HG02759 (cell line): ENCODE measurements at regions not wholly inside any gene's neighbourhood (a gene's known extent, or its start where the extent isn't known, plus 50 kb on each side); places are given as distances from the start of the nearest gene placed in this dataset.
"Not testable (repeated sequence)": the region's sequence is repeated elsewhere in the genome, so short reads cannot be mapped to it uniquely, and the experiment has no call there.

Source experiments
- ATAC-seq: cut with Tn5 transposase; IDR thresholded peaks from one replicate; pipeline ENCODE4 v1.9.1; 2021; ENCODE audit warnings: mild to moderate bottlenecking, moderate library complexity; ENCODE audit not compliant: unreplicated experiment

DNA sequence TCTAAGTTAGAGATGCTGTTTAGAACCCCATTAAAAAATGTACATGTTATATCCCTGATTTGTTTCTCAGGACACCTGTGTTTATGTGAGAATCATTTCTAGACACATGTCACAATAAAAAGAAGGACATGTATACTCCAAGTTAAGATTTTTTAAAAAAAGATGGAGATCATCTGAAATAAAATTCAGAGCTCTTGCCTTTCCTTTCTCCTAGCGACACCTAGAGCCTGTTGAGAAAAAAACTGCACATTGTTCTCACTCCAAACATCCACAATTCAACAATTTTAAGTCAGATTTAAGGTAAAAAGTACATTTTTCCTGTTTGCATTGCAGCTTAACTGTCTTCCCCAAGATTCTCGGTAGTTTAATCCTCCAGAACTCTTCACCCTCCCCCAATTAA is 171.8 kb downstream of the ATP6V0E2 start:
- ATAC-seq, result not testable (repeated sequence)

- ATAC-seq, result not testable (repeated sequence)
Measured at GRCh38 chr7:150046290-150047194, 172.8 kb downstream of the ATP6V0E2 start.

- not testable (repeated sequence) for ATAC-seq
Measured at GRCh38 chr7:150047329-150047728, 173.6 kb downstream of the ATP6V0E2 start.

GRCh38 chr7:150047772-150048171 is 174.0 kb downstream of the ATP6V0E2 start:
- not testable (repeated sequence) for ATAC-seq

- ATAC-seq, result peak; percentile 11
Measured at GRCh38 chr7:150048244-150049011, 174.7 kb downstream of the ATP6V0E2 start.

DNA sequence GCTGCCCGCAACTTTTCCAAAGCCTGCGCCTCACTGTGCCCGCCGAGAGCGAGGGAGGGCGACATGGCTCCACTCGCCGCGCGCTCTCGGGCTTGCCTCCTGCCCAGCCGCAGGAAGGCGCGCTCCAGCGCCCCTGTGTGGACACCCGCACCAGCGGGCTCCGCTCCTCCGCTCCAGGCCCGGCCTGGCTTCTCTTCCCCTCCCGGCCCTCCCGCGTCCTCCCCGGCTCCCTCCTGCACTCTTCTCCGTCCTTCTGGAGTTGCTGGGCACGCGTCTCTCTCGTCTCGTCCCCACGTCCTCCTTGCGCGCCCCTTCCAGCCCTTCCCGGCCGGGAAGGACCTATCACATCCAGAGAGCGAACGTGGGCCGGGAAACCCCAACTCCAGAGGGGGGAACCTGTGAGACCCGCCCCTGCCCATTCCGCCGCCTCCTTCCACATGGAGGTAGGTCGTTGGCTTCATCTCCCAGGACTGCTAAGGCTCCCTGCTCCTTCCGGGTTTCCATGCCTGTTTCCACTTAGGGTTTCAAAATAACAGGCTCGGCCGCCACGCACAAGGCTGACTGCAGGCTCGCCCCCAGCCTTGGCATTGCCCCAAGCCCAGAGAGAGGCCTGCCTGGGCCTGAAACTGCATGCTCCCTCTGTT is 175.4 kb downstream of the ATP6V0E2 start:
- peak; percentile 42 for ATAC-seq

DNA sequence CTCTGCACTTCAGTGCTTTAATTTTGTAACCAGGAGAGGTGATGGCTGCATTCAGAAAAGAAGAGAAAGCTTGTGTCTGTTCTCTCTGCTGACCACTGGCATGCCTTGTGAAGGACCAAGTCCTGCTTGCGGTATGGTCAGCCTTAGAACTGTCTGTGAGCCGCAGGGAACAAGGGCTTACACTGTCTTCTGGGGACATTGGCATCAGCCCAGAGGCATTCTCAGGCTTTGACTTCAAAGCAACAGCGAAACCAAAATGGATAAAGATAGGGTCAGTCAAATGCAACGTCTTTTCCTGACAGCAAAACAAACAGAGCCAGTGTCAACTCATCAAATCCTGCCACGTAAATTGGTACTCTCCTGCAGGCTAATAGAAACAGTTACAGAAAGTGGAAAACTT is 179.6 kb downstream of the ATP6V0E2 start:
- ATAC-seq, result not testable (repeated sequence)

DNA sequence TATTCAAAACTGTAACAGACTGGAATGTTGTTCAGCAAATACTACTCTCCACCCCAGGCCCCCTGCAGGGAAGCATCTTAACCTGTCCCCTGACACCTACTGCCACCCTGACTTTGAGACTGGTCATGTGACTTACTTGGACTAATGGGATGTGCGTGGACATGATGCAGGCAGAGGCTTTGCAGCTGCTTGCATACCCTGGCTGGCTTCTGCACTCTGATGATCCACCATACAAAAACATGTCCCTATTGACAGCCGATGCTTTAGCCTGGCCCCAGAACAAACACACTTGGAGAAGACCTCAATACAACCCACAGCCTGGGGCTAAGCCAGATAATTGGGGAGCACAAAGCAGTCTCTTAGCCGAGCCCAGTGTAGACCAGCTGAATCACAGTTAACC is 180.5 kb downstream of the ATP6V0E2 start:
- not testable (repeated sequence) for ATAC-seq

DNA sequence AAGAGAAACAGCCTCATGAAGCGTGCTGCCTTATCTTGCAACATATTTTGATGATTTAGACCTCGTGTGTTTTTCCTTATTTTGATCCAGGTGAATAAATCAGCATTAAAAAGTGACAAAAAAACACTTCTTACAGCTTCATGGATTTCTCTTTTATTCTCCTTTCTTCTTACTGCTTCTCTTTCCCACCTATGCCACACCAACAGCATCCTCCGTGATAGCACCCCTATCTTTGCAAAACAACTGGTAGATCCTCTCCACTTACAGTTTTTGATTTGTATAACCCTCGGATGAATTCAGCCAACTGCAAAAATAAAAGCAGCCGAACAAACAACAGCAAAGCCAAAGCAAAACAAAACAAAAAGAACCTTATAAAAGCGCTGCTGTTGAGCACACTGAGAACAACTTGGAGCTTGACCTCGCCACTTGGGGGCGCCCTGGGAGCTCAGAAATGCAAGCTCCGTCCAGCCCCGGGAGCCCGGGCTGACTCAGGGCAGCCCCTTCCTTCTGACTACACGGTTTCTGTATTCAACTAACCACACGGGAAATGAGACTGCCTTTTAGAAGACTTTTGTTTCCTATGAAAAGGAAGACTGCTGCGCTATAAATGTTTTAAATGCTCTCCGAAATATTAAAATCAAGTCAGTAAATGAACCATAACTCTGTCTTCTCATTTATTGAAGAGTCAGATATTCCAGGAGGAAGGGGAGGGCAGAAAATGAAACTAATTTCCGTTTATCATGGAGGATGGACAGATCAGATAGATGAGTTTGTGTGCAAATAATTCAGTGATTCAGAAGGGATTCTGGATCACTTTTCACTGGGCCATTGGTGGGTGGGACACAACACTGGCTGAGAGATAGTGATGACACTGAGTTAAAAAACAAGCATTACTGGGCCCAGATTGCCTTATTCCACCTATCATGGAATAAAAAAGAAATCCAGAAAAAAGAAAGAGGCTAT is 186.8 kb downstream of the ATP6V0E2 start:
- peak; percentile 96 for ATAC-seq

DNA sequence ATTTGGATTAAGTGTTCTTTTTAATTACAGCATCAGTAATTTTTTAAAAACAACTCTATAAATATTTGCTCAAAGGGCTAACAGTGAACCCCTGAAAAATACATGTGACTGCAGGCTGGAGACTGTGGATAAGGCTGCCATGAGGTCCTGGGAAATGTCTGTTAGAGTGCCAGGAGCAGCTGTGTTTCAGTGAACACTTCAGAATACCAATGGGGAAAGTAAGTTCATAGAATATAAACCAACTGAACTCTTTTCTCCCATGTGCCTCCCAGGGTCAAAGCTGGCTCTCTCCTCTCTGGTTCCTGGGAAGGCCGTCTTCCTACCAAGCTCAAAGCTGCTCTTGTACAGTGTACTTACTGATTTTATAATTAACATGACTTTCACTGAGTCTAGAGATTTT is 189.4 kb downstream of the ATP6V0E2 start:
- ATAC-seq, result not testable (repeated sequence)

- ATAC-seq, result not testable (repeated sequence)
Measured at GRCh38 chr7:150069555-150070313, 196.0 kb downstream of the ATP6V0E2 start.

- not testable (repeated sequence) for ATAC-seq
Measured at GRCh38 chr7:150077543-150077942, 203.8 kb downstream of the ATP6V0E2 start.

DNA sequence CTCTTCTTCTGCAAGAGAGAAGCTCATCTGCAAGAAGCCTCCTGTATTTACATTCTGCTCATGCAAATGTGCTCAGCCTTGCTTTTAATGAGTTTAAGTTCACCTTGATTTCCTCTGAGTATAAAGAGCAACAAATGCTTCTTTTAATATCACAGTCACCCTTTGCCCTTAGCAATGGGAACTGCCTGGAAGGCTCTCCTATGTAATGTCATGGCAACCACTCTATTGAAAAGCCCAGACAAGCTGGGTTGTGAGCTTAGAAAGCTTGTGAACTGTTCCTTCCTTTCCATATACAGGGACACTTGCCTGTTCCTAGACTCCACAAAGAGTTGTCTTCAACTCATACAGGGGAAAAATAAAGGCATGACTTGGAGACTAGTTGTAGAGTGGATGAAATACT is 208.1 kb downstream of the ATP6V0E2 start:
- not testable (repeated sequence) for ATAC-seq

DNA sequence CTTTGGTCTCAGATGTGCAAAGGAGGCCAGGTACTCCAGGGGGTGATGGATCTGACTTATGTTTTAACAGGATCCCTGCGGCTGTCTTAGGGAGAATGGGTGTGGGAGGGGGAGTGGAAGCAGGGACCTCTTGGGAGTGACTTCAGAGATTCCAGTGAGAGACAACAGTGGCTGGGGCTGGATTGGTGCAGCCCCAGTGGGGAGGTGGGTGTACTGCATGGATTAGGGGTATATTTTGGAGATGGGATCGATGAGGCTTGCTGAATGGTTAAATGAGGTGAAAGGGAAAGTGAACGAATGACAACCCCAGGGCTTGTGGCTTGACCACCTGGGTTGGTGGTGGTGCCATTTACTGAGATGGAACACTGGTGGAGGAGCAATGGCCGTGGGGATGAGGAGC is 211.0 kb downstream of the ATP6V0E2 start:
- not testable (repeated sequence) for ATAC-seq

GRCh38 chr7:150087478-150087877 is 213.7 kb downstream of the ATP6V0E2 start:
- ATAC-seq, result not testable (repeated sequence)

- ATAC-seq, result not testable (repeated sequence)
Measured at GRCh38 chr7:150089139-150089538, 215.4 kb downstream of the ATP6V0E2 start.

DNA sequence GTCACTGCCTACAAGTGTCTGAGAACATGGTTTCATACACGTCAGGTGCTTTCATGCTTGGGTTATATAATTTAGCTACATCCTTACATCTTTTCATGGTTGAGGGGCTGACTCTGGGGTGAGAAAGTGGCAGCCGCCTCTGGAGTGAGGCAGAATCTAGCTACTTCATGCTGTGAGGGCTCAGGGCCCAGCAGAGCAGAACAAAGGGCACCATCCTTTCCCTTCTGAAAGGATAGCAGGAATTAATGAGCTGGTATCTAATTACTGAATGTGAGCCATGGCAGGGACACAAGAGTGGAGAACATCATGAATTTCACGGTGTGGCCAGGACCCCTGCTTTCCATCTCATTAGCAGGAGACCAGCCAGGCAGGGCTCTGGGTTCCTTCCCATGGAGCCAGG is 217.0 kb downstream of the ATP6V0E2 start:
- not testable (repeated sequence) for ATAC-seq

DNA sequence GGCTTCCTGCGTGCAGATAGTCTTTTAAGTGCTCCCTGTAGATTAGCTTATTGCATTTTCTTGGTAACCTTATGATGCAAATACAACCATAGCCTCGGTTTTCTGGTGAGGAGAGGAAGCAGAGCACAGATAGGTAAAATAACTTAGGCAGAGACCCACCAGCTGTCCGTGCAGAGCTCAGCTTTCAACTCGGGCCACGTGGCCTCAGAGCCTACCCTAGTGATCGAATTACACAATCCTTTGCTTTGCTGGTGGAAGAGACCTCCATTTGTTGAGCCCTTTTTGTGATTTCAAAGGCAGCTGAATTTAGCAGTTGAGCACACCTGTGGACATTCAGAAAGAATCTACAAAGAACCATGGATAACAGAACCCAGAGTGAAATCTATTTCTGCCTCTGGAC is 220.1 kb downstream of the ATP6V0E2 start:
- ATAC-seq, result not testable (repeated sequence)
